H1 (cell line): ENCODE measurements at regions not wholly inside any gene's neighbourhood (a gene's known extent, or its start where the extent isn't known, plus 50 kb on each side); places are given as distances from the start of the nearest gene placed in this dataset.

Experiments
- CHD2 ChIP-seq: IDR thresholded peaks from 2 replicates; pipeline ENCODE4 v1.6.1; 2012; ENCODE audit warnings: low read length, improper control_type of control experiment
- CHD7 ChIP-seq: fragments of 300-600 bp; sonication (generic); IDR thresholded peaks from 2 replicates; pipeline ENCODE4 v1.7.1; 2012; ENCODE audit warnings: low read length, moderate library complexity, mild to moderate bottlenecking, inconsistent platforms; ENCODE audit not compliant: insufficient replicate concordance
- EGR1 ChIP-seq: IDR thresholded peaks from 2 replicates; pipeline ENCODE4 v1.6.1; 2011; ENCODE audit warnings: low read depth, low read length, borderline replicate concordance
- EP300 ChIP-seq, 2 experiments: IDR thresholded peaks; 1 replicate in 1 of 2; 2 replicates in 1 of 2; pipeline ENCODE4 v1.6.1; 2011 to 2012; ENCODE audit warnings: low read depth in 2 of 2, low read length in 2 of 2, mild to moderate bottlenecking in 2 of 2, borderline replicate concordance in 1 of 2, inconsistent platforms in 1 of 2, moderate library complexity in 1 of 2
- EZH2 ChIP-seq: fragments of 200-600 bp; sonication (generic); IDR thresholded peaks from 2 replicates; pipeline ENCODE4 v1.7.1; 2012; ENCODE audit warnings: low read depth, mild to moderate bottlenecking, moderate library complexity, low read length, inconsistent platforms; ENCODE audit not compliant: severe bottlenecking
- RNF2 ChIP-seq: fragments of 200-900, 300-1000 bp; sonication (generic); IDR thresholded peaks from 2 replicates; pipeline ENCODE4 v1.7.1; 2016; ENCODE audit warnings: borderline replicate concordance, low read depth, mild to moderate bottlenecking, antibody characterized with exemption, low read length; ENCODE audit not compliant: poor library complexity, severe bottlenecking; ENCODE audit errors: missing control alignments
- SIX5 ChIP-seq: IDR thresholded peaks from 2 replicates; pipeline ENCODE4 v1.6.1; 2011; ENCODE audit warnings: mild to moderate bottlenecking, low read depth, low read length
- SP1 ChIP-seq: IDR thresholded peaks from 2 replicates; pipeline ENCODE4 v1.6.1; 2011; ENCODE audit warnings: low read depth, low read length
- SUZ12 ChIP-seq: fragments of 200-600 bp; sonication (generic); IDR thresholded peaks from 2 replicates; pipeline ENCODE4 v1.6.1; 2012; ENCODE audit warnings: mild to moderate bottlenecking, inconsistent platforms, low read length, moderate library complexity, mixed read lengths
- TAF7 ChIP-seq: optimal IDR thresholded peaks from 2 replicates; pipeline ENCODE3; 2011; ENCODE audit warnings: low read depth, mild to moderate bottlenecking, inconsistent platforms, low read length, moderate library complexity, borderline replicate concordance
- YY1 ChIP-seq: IDR thresholded peaks from 2 replicates; pipeline ENCODE4 v1.6.1; 2011; ENCODE audit warnings: low read depth, mild to moderate bottlenecking, low read length

GRCh38 chr22:48098243-48098920 lies 1335.9 kb downstream of the TBC1D22A start (continued):
- no peak for TF ChIP-seq CHD7
- TF ChIP-seq EGR1: no peak
- no peak for TF ChIP-seq SIX5
- TF ChIP-seq TAF7: no peak
- TF ChIP-seq EZH2: no peak
- TF ChIP-seq SP1: no peak
- TF ChIP-seq YY1: no peak
- no peak for TF ChIP-seq CHD2
- no peak for TF ChIP-seq EP300 (IDR thresholded peaks at IDR 0.05; ENCODE audit: borderline replicate concordance in 1 of 2, low read depth in 2 of 2, low read length in 2 of 2)
- TF ChIP-seq SUZ12: no peak
- no peak for TF ChIP-seq RNF2
